GM21619 (cell line): ENCODE measurements at regions not wholly inside any gene's neighbourhood (a gene's known extent, or its start where the extent isn't known, plus 50 kb on each side); places are given as distances from the start of the nearest gene placed in this dataset.
"Not testable (repeated sequence)": the region's sequence is repeated elsewhere in the genome, so short reads cannot be mapped to it uniquely, and the experiment has no call there.

Experiments used
- ATAC-seq: cut with Tn5 transposase; IDR thresholded peaks from one replicate; pipeline ENCODE4 v1.9.1; 2021; ENCODE audit not compliant: unreplicated experiment

DNA sequence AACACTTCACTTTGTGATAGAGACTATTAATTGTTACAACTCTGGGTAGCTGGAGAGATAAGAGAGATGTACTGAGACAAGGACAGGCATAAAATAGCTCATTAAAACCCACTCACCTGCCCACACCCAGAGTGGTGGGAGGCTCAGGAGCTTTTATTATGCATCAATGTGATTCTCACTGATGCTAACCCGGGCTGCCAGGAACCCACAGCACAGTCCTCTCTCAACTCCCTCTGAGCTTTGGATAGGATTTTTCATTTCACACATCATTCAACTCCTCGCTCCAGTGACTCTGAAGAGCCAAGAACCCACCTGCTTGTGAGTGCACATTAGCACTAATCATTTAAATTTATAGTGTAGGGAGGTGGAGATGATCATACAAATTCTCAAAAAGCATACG is 827.9 kb downstream of the FLRT2 start:
- no peak for ATAC-seq

DNA sequence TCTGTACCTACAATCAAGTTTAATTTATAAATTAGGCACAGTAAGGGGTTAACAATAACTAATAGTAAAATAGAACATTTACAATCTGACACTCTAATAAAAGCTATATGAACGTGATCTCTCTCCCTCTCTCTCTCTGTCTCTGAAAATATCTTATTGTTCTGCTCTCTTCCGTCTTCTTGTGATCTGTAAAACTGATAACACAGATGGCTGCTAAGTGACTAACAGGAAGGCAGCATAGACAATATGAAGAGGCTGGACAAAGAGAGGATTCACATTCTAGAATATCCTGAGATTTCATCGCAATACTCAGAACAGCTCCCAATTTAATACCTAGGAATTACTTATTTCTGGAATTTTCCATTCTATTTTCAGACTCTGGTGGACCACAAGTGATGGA is 827.2 kb downstream of the FLRT2 start:
- no peak for ATAC-seq

DNA sequence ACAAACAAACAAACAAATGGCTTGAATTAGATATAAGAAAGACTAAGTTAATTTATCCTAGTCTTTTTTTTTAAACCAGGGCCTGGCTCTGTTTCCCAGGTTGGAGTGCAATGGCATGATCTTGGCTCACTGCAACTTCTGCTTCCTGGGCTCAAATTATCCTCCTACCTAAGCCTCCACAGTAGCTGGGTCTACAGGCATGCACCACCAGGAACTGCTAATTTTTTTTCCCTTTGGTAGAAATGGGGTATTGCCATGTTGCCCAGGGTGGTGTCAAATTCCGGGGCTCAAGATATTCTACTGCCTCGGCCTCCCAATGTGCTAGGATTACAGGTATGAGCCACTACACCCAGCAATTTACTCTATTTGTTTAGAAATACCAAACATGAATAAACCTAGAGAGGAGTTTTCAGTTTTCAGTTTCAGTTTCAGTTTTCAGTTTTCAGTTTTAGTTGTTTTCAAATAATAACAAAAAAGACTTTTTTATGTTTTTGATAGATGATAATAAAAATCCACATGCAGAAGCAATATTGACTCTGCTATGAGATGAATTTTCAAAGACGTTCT is 817.0 kb downstream of the FLRT2 start:
- ATAC-seq = no peak

DNA sequence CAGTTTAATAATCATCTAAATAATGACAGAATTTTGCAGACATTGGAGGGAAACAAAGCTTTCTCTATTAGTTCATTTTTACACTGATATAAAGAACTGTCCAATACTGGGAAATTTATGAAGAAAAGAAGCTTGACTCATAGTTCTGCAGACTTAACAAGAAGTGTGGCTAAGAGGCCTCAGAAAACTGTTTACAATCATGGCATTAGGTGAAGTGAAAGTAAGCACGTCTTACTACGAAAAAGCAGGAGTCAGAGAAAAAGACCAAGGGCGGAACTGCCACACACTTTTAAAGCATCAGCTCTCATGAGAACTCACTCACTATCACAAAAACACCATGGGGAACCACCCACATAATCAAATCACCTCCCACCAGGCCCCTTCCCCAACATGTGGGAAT is 804.4 kb downstream of the FLRT2 start:
- no peak for ATAC-seq

DNA sequence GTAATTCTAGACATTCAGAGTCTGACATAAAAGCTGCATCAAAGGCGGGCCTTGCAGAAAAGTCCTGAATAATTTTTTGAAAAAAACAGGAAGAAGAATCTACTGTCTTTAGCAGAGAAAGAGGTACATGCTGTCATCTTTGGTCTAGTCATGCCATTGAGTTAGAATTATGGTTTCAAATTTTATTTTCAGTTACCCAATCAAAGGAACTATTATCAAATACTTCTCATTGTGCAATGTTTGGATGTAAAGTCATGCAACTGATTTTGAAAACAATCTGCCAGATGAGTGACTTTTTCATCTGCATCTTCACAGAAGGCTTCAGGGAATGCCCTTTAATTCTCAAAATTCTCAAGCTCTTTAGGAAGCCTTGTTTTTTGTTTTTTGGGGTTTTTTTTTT is 803.5 kb downstream of the FLRT2 start:
- no peak for ATAC-seq

DNA sequence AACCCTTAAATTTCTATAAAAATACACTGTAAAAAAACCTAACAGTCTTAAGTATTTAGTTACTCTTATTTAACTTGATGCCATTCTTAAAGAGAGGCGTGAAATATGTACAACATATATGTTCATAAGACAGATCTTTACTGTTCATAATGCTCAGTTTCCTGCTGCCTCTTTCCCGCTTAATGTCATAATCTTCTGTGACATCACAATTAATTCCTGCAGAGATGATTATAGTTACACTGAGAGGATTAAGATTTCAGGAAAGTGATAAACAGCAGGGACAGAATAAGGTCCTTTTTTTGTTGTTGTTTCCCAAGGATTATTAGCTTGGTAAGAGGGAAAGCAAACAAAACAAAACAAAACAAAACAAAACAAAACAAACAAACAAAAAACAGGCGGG is 801.4 kb downstream of the FLRT2 start:
- no peak for ATAC-seq

DNA sequence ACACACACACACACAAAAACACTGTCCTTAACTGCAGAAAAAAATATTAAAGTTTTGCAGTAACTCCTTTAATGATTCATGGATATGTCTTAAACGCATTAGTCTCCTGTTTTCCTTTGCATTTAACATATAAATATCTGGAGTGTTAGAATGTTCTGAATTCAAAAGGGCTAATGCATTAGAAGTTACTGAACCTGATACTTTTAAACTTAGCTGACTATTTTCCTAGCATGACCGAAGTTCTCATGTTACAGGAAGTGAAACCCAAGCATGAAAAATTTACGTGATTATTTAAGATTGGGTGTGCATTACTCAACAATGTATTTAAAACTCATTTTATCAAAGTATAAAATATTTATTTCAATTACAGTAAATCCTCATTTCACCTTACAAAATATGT is 791.2 kb downstream of the FLRT2 start:
- no peak for ATAC-seq

DNA sequence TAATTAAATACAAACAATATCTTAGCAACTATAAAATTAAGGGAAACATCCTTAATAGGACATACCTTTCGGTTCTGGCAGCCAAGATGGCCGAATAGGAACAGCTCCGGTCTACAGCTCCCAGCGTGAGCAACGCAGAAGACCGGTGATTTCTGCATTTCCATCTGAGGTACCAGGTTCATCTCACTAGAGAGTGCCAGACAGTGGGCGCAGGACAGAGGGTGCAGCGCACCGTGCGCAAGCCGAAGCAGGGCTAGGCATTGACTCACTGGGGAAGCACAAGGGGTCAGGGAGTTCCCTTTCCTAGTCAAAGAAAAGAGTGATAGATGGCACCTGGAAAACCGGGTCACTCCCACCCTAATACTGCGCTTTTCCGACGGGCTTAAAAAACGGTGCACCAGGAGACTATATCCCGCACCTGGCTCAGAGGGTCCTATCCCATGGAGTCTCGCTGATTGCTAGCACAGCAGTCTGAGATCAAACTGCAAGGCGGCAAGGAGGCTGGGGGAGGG is 782.3 kb downstream of the FLRT2 start:
- not testable (repeated sequence) for ATAC-seq

DNA sequence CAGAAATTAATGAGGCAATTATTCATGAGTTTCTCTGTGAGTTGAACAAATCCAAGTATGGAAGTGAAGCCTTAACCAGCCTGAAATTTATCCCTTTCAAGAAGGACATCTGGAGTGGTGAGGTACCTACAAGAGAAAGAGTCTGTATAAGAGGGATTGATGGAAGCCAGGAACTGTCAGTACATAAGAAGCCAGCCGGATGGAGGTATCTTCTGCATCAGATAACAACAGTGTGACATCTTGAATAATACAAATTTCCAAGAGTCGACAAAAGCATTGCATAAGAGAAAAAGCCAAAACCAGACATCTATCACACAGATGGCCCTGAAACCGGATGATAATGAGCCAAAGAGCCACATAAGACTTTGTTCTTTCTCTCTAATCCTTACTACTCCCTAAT is 781.2 kb downstream of the FLRT2 start:
- ATAC-seq = no peak

DNA sequence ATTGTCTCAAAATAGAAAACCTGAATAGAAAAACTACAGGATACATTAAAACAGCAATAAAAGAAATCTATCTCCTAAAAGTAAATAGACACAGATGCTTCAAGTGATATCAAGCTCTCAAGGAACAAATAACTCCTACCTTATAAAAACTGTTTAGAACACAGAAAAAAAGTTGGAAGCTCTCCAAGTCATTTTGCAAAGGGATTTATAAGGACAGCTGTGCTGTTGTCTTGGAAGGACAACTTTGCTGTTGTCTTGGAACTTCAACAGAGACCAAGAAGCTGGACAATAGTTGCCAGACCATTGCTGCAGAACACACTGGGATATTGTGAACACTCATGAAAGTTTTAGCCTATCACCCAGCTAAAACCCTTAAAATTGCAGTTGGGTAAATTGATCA is 780.7 kb downstream of the FLRT2 start:
- ATAC-seq = no peak

DNA sequence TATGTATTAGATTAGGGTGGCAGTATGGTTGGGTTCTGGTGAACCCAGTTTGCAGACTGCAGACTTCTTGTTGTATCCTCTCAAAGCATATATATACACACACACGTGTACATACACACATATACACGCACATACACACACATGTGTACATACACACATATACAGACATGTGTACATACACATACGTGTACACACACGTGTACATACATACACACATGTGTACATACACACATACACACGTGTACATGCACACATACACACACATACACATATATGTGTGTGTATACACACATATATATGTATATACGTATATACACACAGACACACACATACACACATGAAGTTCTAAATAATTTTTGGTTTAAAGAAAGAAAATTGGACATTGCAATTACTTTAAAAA is 780.2 kb downstream of the FLRT2 start:
- ATAC-seq = no peak

DNA sequence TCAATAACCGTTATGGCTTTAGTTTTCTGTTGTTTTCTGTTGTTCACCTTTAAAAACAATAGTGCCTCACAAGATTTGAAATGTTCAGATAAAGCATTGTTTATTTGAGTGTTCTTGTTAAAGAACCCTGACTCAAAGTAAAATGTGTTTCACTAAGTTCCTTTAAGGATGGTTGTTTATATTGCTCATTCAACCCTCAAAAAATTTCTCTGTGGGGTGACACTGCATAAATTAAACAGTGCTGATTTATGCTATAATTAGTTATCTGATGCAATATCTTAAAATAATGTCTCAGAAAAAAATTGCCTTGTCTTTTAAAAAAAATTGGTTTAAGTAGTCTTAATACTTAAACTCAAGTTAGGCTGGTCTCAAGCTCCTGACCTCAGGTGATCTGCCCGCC is 775.1 kb downstream of the FLRT2 start:
- ATAC-seq = no peak

DNA sequence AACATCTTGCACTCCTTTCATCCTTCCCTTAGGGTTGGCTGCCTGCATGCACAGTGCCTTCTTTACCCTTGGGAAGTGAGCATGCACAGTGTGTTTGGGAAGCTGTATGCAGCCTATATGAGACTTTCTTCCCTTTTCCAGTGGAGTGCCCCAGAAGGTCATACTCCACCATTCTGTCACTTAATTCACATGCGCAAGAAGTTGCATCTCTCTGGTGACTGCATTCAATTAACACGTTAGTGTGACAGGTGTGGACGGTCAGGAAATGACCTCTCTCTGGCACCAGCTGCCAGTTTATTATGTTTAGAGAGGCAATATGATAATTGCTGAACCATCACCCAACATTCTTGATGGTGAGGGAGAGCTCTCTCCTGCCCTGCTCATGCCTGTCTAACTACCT is 770.0 kb downstream of the FLRT2 start:
- ATAC-seq = no peak

DNA sequence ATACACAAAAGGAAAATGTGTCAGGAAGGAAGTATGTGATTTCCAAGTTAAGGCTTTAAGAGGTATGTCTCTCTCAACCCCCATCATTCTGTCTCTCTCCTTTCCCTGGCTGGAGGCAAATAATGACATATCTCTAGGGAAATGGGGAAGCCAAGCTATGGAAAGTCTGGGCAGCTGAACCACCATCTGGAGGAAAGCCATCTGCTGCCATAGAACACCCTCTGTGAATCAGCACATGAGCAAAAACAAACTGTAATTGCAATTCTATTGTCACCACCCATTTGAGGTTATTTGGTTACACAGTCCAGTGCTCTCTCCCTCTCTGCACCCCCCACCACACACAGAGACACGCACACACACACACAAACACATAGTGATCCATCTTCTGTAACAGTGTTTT is 766.2 kb downstream of the FLRT2 start:
- no peak for ATAC-seq

DNA sequence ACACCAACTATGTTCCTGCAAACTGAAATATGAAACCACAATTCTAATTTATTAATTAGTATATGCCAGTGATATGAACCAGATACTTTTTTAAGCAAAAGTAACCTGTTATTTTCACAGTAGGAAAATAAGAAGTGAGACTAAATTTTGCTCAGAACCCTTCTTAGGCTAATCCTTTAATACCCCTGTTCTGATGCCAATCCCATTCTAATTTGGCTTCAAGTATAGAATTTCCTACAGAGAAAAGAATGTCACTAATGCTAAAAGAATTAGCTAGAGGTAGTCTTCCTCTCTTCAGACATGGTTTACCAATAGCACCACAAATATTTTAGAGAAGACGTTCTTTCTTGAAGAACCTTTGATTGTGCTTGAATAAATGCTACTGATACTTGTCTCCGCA is 758.4 kb downstream of the FLRT2 start:
- ATAC-seq = no peak

DNA sequence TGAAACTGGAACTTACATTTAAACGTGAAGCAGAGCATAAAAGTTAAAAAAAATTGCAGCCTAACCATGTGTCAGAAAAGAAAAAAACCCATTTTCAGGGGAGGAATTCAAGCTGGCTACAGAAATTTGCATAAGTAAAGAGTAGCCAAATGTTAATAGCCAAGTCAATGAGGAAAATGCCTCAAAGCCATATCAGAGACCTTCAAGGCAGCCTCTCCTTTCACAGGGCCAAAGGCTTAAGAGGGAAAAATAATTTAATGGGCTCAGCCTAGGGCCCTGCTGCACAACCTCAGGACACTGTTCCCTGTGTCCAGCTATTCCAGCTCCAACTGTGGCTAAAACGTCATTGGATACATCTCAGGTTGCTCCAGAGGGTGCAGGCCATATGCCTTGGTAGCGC is 749.5 kb downstream of the FLRT2 start:
- ATAC-seq = no peak

DNA sequence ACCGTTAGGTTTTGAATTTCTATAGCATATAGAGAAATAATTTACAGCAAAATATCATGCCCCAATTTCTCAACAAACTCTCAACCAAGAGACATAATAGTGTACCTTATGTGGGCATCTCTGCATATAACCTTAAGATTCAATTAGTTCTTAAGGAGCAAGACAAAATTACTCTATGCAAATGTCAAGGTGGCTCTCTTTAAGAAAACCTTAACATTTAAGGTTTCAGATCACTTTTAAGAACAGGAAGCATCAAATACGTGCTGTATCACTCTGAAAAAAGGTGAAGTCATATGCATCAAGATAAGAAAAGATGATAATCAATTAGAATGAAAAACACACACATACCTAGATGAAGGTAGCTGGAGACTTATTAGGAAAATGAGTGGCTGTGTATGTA is 728.0 kb downstream of the FLRT2 start:
- ATAC-seq = no peak

DNA sequence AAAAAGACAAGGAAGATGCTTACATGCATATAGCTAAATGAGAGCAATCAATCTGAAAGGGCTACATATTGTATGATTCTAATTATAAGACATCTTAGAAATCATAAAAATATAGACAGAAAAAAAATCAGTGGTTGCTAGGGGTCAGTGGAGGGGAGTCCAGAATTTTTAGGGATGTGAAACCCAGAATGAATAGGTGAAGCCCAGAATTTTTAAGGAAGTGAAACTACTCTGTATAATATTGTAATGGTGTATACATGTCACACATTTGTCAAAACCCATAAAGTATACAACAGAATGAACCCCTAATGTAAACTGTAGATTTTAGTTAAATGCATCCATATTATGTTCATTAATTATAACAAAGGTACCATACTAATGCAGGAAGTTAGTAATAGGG is 713.2 kb downstream of the FLRT2 start:
- peak; percentile 74 for ATAC-seq

DNA sequence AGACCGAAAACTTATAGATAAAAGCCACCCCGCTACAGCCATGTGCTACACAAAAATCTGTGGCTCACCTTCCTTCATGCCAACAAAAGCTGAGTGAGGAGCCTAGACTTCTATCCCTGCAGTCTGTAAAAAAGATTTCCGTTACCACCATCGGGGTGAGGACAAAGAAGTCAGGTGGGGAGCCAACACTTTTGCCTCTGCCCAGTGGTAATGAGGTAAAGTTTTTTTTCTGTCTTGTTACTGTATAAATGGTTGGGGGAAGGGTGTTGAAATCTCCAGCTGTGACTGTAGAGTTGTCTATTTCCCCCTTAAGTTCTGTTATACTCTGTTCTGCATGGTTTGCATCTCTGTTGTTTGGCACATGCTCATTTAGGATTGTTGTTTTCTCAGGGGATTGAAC is 707.8 kb downstream of the FLRT2 start:
- ATAC-seq = no peak

DNA sequence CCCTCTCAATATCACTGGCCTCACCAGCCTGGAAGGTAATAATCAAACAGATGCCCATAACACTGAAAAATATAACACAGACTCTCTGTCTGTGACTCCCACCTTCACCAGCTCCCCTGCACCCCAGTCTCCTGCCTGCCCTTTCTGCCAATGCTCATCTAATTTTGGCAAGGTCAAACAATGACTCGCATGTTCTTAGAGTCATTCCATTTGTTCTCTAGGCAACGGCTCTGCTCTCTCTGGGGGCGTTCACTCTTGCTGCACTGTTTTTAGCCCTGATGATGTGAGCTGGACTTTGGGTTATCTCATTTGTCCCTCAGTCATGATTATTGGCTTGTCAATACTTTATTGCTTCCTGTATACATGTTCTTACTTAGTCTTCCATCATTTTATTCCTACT is 691.8 kb downstream of the FLRT2 start:
- no peak for ATAC-seq

DNA sequence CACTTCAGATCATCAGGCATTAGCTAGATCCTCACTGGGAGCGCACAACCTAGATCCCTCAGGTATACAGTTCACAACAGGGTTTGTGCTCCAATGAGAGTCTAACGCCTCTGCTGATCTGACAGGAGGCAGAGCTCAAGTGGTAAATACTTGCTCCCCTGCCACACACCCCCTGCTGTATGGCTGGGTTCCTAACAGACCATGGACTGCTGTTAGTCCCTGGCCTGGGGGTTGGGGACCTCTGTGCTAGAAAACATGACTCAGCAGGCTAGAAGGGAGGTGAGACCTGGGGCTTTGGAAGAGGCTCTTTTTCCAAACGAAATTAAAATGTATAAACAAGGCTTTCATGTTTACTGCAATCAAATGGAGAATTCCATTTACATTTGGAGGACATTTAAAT is 691.1 kb downstream of the FLRT2 start:
- no peak for ATAC-seq

DNA sequence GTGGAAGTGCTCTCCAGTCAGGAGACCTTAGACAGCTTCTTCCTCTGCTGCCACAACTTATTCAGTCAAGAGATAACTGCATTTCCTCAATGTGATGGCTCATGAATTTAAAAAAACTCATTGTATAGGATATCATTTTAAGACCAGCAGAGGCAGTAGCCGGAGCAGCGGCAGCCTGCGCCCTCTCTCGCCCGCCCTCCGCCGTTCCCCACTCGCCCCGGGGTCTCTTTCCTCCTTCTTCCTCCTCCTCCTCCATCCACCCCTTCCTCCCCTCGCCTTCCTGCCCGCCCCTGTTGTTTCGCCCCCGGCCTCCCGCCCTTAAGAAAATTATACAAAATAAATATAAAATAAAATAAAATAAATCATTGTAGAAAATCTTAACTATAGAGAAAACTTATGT is 687.6 kb downstream of the FLRT2 start:
- no peak for ATAC-seq

DNA sequence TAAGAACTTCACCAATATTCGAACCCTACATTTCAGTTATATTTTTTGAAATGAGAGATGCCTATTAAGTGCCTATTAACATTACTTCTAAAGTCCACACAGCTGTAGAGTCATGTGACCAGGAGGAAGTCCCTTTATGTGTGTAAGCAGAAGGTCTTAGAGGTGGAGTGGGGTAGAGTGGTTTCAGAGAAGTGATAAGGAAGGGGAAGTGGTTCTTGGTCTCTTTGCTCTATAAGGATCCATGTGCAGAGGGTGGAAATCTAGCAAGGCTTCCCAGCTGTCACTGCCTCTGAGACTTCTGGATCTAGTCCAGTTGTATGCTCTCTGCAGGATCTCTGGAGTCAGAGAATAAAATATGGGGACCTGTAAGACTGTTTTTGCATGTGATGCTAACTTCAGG is 673.9 kb downstream of the FLRT2 start:
- ATAC-seq = no peak

DNA sequence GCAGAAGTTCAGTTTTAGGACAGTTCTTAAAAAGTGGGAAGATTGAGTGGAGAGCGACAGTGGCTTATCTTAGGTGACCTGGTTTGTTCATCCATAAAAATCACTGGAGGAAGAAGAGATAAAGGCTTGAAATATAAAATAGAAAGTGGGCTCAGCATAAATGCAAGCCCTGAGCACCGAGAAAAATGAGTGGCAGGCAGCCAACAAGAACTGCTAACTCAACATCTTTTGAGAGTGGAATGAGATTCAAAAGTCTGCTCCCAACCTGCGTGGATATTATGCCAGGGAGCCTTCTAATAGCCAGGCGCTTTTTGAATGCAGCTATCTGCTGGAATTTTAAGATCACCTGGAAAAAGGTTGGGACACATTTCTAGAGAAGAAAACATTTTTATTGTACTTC is 666.5 kb downstream of the FLRT2 start:
- ATAC-seq = no peak
